8988T (cell line): ENCODE measurements at regions not wholly inside any gene's neighbourhood (a gene's known extent, or its start where the extent isn't known, plus 50 kb on each side); places are given as distances from the start of the nearest gene placed in this dataset.
"Not testable (repeated sequence)": the region's sequence is repeated elsewhere in the genome, so short reads cannot be mapped to it uniquely, and the experiment has no call there.

ENCODE experiments used
- DNase-seq: peaks from one replicate; pipeline ENCODE4 v3.0.0; 2011

DNA sequence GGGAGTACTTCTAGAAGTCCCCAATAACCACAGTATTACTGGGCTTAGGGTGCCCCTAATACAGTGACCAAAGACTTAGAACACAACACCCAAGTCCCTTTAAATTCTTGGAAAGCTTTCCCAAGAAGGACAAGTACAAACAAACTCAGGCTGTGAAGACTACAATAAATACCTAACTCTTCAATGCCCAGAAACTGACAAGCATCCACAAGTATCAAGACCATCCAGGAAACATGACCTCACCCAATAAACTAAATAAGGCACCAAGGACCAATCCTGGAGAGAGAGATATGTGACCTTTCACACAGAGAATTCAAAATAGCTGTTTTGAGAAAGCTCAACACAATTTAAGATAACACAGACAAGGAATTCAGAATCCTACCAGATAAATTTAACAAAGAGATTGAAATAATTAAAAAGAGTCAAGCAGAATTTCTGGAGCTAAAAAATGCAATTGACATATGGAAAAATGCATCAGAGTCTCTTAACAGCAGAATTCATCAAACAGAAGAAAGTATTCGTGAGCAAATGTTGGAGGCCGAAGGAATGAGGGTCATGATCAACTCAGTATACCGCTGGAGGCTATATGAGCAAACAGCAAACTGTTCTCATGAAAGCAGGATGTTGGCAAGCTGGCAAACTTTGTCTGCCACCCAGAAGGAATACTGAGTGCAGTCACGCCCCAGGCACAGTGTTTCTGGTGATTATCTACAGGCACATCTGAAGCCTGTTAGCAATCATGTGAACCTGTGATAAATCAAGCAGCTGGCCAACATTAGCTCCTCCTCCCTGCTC lies 87.0 kb upstream of the NECTIN3 start:
- DNase-seq, result no peak

DNA sequence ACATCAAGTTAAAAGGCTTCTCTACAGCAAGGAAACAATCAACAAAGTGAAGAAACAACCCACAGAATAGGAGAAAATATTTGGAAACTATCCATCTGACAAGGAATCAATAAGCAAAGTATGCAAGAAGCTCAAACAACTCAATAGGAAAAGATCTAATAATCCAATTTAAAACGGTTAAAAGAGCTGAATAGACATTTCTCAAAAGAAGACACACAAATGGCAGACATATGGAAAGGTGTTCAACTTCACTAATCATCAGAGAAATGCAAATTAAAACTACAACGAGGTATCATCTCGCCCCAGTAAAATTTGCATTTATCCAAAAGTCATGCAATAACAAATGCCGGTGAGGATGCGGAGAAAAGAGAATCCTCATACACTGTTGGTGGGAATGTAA lies 82.2 kb upstream of the NECTIN3 start:
- no peak for DNase-seq

DNA sequence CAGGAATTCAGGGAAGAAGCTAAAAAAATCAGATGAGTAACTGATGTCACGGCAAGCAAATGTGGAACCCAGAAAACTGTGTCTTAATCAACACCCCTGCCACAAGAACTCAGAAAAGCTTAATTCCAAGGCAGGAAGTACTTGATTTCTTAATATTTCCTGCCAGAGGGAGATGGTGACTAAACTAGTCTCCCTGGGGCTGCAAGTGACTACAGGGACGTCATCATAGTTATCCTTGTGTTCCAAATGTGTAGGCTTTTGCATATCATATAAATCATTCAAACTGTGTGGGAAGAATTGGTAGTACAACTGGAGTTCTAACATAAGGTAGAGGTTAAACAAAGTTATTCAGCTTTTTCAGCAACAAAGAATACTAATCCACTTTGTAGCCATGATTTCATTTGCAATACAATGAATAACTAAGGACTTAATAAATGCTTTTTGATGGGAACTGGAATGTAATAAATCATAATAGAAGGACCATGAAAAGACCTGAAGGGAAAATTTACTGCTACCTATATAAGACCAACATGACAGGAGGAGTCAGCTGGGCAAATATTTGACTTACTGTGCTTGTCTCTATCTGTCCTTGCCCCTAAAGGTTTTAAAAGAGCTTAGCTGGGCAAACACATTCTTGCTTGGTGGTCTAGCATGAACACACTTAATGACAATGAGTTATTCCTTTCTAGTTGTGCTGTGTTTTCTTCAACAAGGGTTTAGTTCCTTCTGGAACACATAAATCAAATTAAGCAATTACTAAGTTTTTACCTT lies 76.0 kb upstream of the NECTIN3 start:
- no peak for DNase-seq

DNA sequence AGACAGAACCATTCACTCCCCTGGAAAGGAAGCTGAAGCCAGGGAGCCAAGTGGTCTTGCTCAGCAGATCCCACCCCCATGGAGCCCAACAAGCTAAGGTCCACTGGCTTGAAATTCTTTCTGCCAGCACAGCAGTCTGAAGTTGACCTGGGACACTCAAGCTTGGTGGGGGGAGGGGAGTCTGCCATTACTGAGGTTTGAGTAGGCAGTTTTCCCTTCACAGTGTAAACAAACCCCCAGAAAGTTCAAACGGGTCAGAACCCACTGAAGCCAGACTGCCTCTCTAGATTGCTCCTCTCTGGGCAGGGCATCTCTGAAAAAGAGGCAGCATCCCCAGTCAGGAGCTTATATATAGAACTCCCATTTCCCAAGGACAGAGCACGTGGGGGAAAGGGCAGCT lies 72.8 kb upstream of the NECTIN3 start:
- DNase-seq, result not testable (repeated sequence)

DNA sequence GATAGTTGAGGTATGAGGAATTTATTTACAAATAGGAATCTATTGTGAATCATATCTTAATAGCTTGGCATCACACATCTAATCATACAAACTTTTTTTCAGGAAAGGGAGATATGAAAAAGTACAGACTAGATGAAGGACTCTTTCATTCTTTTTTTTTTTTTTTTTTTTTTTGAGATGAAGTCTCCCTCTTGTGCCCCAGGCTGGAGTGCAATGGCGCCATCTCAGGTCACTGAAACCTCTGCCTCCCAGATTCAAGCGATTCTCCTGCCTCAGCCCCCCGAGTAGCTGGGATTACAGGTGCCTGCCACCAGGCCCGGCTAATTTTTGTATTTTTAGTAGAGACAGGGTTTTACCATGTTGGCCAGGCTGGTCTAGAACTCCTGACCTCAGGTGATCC lies 65.1 kb upstream of the NECTIN3 start:
- DNase-seq, result not testable (repeated sequence)

DNA sequence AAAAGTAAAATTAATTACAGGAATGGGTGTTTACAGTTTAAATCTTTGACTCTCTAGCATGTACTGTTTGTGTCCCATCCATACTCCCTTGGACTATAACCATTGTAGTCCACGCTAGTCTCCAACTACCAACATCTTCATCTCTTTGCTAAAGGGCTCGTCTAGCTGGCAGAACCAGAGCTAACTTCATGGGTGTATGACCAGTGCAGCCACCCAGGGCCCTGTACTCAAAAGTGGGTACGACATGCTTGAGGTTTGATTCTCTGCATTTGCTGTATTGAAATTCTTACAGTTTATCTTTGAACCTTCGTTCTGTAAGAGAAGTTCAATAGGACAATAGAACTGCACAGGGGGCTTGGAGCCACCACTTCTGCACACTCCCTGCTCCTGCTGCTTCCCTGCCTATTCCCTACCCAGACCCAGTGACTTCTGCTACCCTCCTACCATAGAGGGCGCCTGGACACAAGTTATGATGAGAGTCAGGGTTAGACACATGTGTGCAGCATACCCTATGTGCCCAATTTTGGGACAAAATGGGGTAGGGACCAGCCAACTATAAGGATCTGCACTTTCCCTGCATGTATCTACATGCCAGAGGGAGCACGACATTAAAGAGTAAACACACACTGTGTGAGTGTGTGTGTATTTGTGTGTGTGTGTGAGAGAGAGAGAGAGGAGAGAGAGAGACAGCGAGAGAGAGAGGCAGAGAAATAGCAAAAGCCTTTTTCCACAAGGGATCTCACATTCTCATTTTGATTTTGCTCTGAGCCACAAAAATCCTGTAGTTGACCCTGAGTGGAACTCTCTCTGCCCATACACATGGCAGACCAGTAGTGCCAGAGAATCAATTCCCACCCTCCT lies 59.0 kb upstream of the NECTIN3 start:
- DNase-seq, result peak; percentile 8
